ENCODE measurements at regions not wholly inside any gene's neighbourhood (a gene's known extent, or its start where the extent isn't known, plus 50 kb on each side); places are given as distances from the start of the nearest gene placed in this dataset.

- no peak for DNase-seq
Observed at GRCh38 chr15:61798631-61799030, 261.6 kb downstream of the VPS13C start.

- no peak for DNase-seq
Observed at GRCh38 chr15:61796056-61796455, 264.2 kb downstream of the VPS13C start.

GRCh38 chr15:61794881-61795280 lies 265.4 kb downstream of the VPS13C start:
- no peak for DNase-seq

GRCh38 chr15:61794276-61794675 lies 266.0 kb downstream of the VPS13C start:
- DNase-seq, result no peak

GRCh38 chr15:61784734-61785133 lies 275.5 kb downstream of the VPS13C start:
- no peak for DNase-seq

GRCh38 chr15:61780278-61780980 lies 279.8 kb downstream of the VPS13C start:
- no peak for DNase-seq

GRCh38 chr15:61777689-61778088 lies 282.6 kb downstream of the VPS13C start:
- DNase-seq, result no peak

- DNase-seq, result no peak
Observed at GRCh38 chr15:61769557-61769956, 290.7 kb downstream of the VPS13C start.

GRCh38 chr15:61768131-61768530 lies 292.1 kb downstream of the VPS13C start:
- DNase-seq, result no peak

- no peak for DNase-seq
Observed at GRCh38 chr15:61764981-61765380, 295.3 kb downstream of the VPS13C start.

GRCh38 chr15:61764141-61764540 lies 296.1 kb downstream of the VPS13C start:
- no peak for DNase-seq

GRCh38 chr15:61762676-61763075 lies 297.6 kb downstream of the VPS13C start:
- DNase-seq, result no peak

- no peak for DNase-seq
Observed at GRCh38 chr15:61759639-61760038, 300.6 kb downstream of the VPS13C start.

- no peak for DNase-seq
Observed at GRCh38 chr15:61756071-61756820, 304.0 kb downstream of the VPS13C start.

- DNase-seq, result no peak
Observed at GRCh38 chr15:61755467-61755866, 304.8 kb downstream of the VPS13C start.

GRCh38 chr15:61753018-61753710 lies 307.1 kb downstream of the VPS13C start:
- no peak for DNase-seq

- no peak for DNase-seq
Observed at GRCh38 chr15:61752001-61752400, 308.2 kb downstream of the VPS13C start.

- DNase-seq, result no peak
Observed at GRCh38 chr15:61750271-61751084, 309.8 kb downstream of the VPS13C start.

- DNase-seq, result no peak
Observed at GRCh38 chr15:61749169-61749568, 311.1 kb downstream of the VPS13C start.

GRCh38 chr15:61748529-61748928 lies 311.7 kb downstream of the VPS13C start:
- no peak for DNase-seq

GRCh38 chr15:61746589-61746988 lies 313.7 kb downstream of the VPS13C start:
- no peak for DNase-seq

- DNase-seq, result no peak
Observed at GRCh38 chr15:61743345-61743909, 316.8 kb downstream of the VPS13C start.

GRCh38 chr15:61742591-61742990 lies 317.7 kb downstream of the VPS13C start:
- DNase-seq, result no peak

Data from left hindlimb (tissue), 1 donor.